ENCODE measurements at regions not wholly inside any gene's neighbourhood (a gene's known extent, or its start where the extent isn't known, plus 50 kb on each side); places are given as distances from the start of the nearest gene placed in this dataset.

GRCh38 chr14:104439625-104440024 is 139.9 kb upstream of the C14orf180 start:
- no peak for DNase-seq (ENCODE audit: low spot score)

GRCh38 chr14:104440297-104440956 is 139.1 kb upstream of the C14orf180 start:
- DNase-seq (ENCODE audit: low spot score): no peak

- no peak for DNase-seq (ENCODE audit: low spot score)
Measured at GRCh38 chr14:104441275-104442106, 138.1 kb upstream of the C14orf180 start.

GRCh38 chr14:104442107-104442551 is 137.4 kb upstream of the C14orf180 start:
- no peak for DNase-seq (ENCODE audit: low spot score)

- no peak for DNase-seq (ENCODE audit: low spot score)
Measured at GRCh38 chr14:104442631-104443390, 136.8 kb upstream of the C14orf180 start.

GRCh38 chr14:104443391-104444158 is 136.0 kb upstream of the C14orf180 start:
- DNase-seq (ENCODE audit: low spot score): no peak

GRCh38 chr14:104444159-104445030 is 135.2 kb upstream of the C14orf180 start:
- DNase-seq (ENCODE audit: low spot score): no peak

GRCh38 chr14:104445086-104445485 is 134.5 kb upstream of the C14orf180 start:
- no peak for DNase-seq (ENCODE audit: low spot score)

GRCh38 chr14:104445832-104446381 is 133.7 kb upstream of the C14orf180 start:
- DNase-seq (ENCODE audit: low spot score): no peak

GRCh38 chr14:104446611-104447010 is 133.0 kb upstream of the C14orf180 start:
- DNase-seq (ENCODE audit: low spot score): no peak

- no peak for DNase-seq (ENCODE audit: low spot score)
Measured at GRCh38 chr14:104447750-104448149, 131.8 kb upstream of the C14orf180 start.

GRCh38 chr14:104448321-104448720 is 131.2 kb upstream of the C14orf180 start:
- no peak for DNase-seq (ENCODE audit: low spot score)

- DNase-seq (ENCODE audit: low spot score): no peak
Measured at GRCh38 chr14:104448721-104449120, 130.8 kb upstream of the C14orf180 start.

- no peak for DNase-seq (ENCODE audit: low spot score)
Measured at GRCh38 chr14:104450811-104451401, 128.7 kb upstream of the C14orf180 start.

- no peak for DNase-seq (ENCODE audit: low spot score)
Measured at GRCh38 chr14:104451474-104451873, 128.1 kb upstream of the C14orf180 start.

GRCh38 chr14:104458845-104459244 is 120.7 kb upstream of the C14orf180 start:
- DNase-seq (ENCODE audit: low spot score): no peak

GRCh38 chr14:104460791-104461651 is 118.5 kb upstream of the C14orf180 start:
- DNase-seq (ENCODE audit: low spot score): no peak

GRCh38 chr14:104461676-104462449 is 117.7 kb upstream of the C14orf180 start:
- no peak for DNase-seq (ENCODE audit: low spot score)

Data from CD4-positive, alpha-beta T cell treated with Interleukin-6 at 100 ng/mL for 8 hours (primary cell).